MM.1S (cell line): ENCODE measurements at regions not wholly inside any gene's neighbourhood (a gene's known extent, or its start where the extent isn't known, plus 50 kb on each side); places are given as distances from the start of the nearest gene placed in this dataset.

Experiments
- DNase-seq: peaks from one replicate; pipeline ENCODE4 v3.0.0-alpha.2; 2015
- H2AFZ ChIP-seq: fragments of 300-600 bp; sonication (generic); 2 replicates; pipeline ENCODE4 v1.6.0; 2016; ENCODE audit warnings: antibody characterized with exemption, low read length
- H3F3A ChIP-seq: fragments of 300-600 bp; sonication (generic); 2 replicates; pipeline ENCODE4 v1.6.1; 2016; ENCODE audit warnings: mild to moderate bottlenecking, antibody characterized with exemption, low read length, moderate library complexity, mixed read lengths; ENCODE audit not compliant: insufficient read depth
- H3K27ac ChIP-seq: fragments of 300-600 bp; sonication (generic); 2 replicates; pipeline ENCODE4 v1.5.1; 2016; ENCODE audit warnings: mild to moderate bottlenecking, low read length
- H3K27me3 ChIP-seq: fragments of 300-600 bp; sonication (generic); replicated peaks from 2 replicates; pipeline ENCODE4 v1.6.0; 2016; ENCODE audit warnings: low read length; ENCODE audit not compliant: insufficient read depth
- H3K36me3 ChIP-seq: fragments of 300-600 bp; sonication (generic); replicated peaks from 2 replicates; pipeline ENCODE4 v1.6.1; 2016; ENCODE audit warnings: mild to moderate bottlenecking, low read length, mixed read lengths; ENCODE audit not compliant: insufficient read depth
- H3K4me1 ChIP-seq: fragments of 300-600 bp; sonication (generic); 2 replicates; pipeline ENCODE4 v1.6.1; 2016; ENCODE audit warnings: low read length, mixed read lengths
- H3K4me2 ChIP-seq: fragments of 300-600 bp; sonication (generic); 2 replicates; pipeline ENCODE4 v1.6.0; 2016; ENCODE audit warnings: low read depth, low read length
- H3K4me3 ChIP-seq: fragments of 300-600 bp; sonication (generic); 2 replicates; pipeline ENCODE4 v1.5.1; 2016; ENCODE audit warnings: low read length, mixed read lengths
- H3K79me2 ChIP-seq: fragments of 300-600 bp; sonication (generic); 2 replicates; pipeline ENCODE4 v1.6.1; 2016; ENCODE audit warnings: mixed run types, low read length, mixed read lengths
- H3K9ac ChIP-seq: fragments of 300-600 bp; sonication (generic); 2 replicates; pipeline ENCODE4 v1.6.1; 2016; ENCODE audit warnings: low read length, mixed read lengths
- H3K9me2 ChIP-seq: fragments of 300-600 bp; sonication (generic); replicated peaks from 2 replicates; pipeline ENCODE4 v1.6.1; 2016; ENCODE audit warnings: mild to moderate bottlenecking, low read length, mixed read lengths; ENCODE audit not compliant: insufficient read depth
- H3K9me3 ChIP-seq: fragments of 300-600 bp; sonication (generic); replicated peaks from 2 replicates; pipeline ENCODE4 v1.6.1; 2016; ENCODE audit warnings: mild to moderate bottlenecking, low read length, mixed read lengths; ENCODE audit not compliant: insufficient read depth
- H4K20me1 ChIP-seq: fragments of 300-600 bp; sonication (generic); 2 replicates; pipeline ENCODE4 v1.6.1; 2016; ENCODE audit warnings: mild to moderate bottlenecking, low read length, moderate library complexity, mixed read lengths; ENCODE audit not compliant: insufficient read depth
- EZH2 ChIP-seq: fragments of 300-600 bp; sonication (generic); optimal IDR thresholded peaks from 2 replicates; pipeline ENCODE3; 2017; ENCODE audit warnings: low read depth, mild to moderate bottlenecking, antibody characterized with exemption, low read length, mixed read lengths
- EZH2phosphoT487 ChIP-seq: fragments of 300-600 bp; sonication (generic); IDR thresholded peaks from 2 replicates; pipeline ENCODE4 v1.6.1; 2018; ENCODE audit warnings: antibody characterized with exemption, low read length
- TF ChIP-seq, protein P1 (sequence below): fragments of 300-600 bp; sonication (generic); IDR thresholded peaks from 2 replicates; pipeline ENCODE4 v1.5.1; 2016; ENCODE audit warnings: antibody characterized with exemption, low read length, mixed read lengths

DNA sequence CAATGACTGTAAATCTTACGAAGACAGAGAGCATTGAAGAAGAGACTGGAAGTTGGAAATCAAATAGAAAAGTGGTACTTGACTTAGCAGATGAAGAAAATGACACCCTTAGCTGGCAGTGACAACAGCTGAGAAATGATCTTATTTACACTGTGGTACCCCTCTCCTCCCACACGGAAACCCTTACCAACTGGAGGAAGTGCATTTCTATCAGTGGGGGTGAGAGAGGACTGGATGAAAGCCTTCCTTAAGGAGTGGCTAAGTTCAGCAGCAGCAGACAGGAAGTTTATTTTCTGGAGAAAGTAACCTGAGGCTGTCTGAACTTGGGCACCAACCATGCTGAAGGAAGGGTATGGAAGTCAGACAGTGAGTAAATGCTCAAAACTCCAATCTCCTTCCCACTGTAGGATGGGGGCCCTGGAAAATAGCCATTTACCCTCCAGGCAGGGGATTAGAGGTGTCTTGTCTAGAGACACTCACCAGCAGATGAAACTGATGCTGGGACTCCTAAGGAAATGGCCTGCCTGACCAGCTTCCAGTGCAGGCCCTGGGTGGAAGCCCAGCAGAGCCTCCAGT is 160.2 kb upstream of the NCK2 start:
- Histone ChIP-seq H3K4me2 (no peak overlapping the region), H3K27me3 (no peaks in the 10 kb centered on the region), H3K27ac (no peak overlapping the region), H3F3A (0 out of 2 replicates have a peak, but pooled peaks cover 3% of the 10 kb centered on the region), H3K4me1 (peaks cover 5% of the 10 kb centered on the region), H3K9ac (no peak overlapping the region), H3K79me2 (no peaks in the 10 kb centered on the region), H3K9me3 (no peaks in the 10 kb centered on the region), H3K36me3 (no peaks in the 10 kb centered on the region), H3K9me2 (no peaks in the 10 kb centered on the region), H2AFZ (no peak overlapping the region), H4K20me1 (no peaks in the 10 kb centered on the region), H3K4me3 (no peak overlapping the region)
- TF ChIP-seq, protein P1, sequence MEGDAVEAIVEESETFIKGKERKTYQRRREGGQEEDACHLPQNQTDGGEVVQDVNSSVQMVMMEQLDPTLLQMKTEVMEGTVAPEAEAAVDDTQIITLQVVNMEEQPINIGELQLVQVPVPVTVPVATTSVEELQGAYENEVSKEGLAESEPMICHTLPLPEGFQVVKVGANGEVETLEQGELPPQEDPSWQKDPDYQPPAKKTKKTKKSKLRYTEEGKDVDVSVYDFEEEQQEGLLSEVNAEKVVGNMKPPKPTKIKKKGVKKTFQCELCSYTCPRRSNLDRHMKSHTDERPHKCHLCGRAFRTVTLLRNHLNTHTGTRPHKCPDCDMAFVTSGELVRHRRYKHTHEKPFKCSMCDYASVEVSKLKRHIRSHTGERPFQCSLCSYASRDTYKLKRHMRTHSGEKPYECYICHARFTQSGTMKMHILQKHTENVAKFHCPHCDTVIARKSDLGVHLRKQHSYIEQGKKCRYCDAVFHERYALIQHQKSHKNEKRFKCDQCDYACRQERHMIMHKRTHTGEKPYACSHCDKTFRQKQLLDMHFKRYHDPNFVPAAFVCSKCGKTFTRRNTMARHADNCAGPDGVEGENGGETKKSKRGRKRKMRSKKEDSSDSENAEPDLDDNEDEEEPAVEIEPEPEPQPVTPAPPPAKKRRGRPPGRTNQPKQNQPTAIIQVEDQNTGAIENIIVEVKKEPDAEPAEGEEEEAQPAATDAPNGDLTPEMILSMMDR = no peak
- TF ChIP-seq EZH2phosphoT487 = no peak
- TF ChIP-seq EZH2 = no peak
- DNase-seq = no peak

DNA sequence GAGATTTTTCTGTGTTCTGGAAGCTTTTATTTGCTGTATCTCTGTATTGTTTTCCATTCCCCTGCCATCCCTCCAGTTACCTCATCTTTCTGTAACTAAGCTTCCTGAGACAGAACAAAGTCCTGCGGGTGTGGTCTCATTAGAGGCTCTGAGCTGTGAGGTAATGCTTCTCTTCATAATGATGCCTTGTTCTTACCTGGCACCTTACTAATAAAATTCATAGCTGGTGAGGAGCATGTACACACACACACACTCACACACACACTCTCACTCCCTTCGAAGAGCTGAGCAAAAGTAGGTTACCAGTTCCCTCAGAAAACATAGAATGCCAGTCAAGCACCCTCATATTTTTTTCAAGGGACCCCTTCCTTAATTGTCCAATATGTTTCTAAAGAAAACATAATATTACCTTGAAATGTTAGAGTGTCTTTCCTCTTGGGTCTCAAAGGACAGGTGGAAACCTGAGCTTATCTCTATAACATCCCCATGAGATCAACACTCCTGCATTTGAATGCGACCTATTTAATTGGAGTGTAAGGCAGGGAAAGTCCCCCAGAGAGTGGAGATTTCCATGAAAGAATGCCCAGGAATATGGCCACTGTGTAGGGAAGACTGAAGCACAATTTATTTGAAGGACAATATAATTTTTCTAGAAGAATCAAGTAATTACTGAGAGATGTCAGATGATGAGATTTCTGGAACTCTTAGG is 161.6 kb upstream of the NCK2 start:
- H3K4me2 ChIP-seq = no peak overlapping the region
- H2AFZ ChIP-seq = no peak overlapping the region
- H3K27ac ChIP-seq = no peak overlapping the region
- H3F3A ChIP-seq = 0 out of 2 replicates have a peak, but pooled peaks cover 3% of the 10 kb centered on the region
- no peaks in the 10 kb centered on the region for H4K20me1 ChIP-seq
- no peaks in the 10 kb centered on the region for H3K36me3 ChIP-seq
- H3K9me3 ChIP-seq = no peaks in the 10 kb centered on the region
- peaks cover 5% of the 10 kb centered on the region for H3K4me1 ChIP-seq
- H3K4me3 ChIP-seq = no peak overlapping the region
- H3K79me2 ChIP-seq = no peaks in the 10 kb centered on the region
- no peak for DNase-seq
- H3K9ac ChIP-seq = no peak overlapping the region
- no peaks in the 10 kb centered on the region for H3K27me3 ChIP-seq
- TF ChIP-seq EZH2 (no peak), EZH2phosphoT487 (no peak)
- TF ChIP-seq, protein P1 = no peak
- H3K9me2 ChIP-seq = no peaks in the 10 kb centered on the region

DNA sequence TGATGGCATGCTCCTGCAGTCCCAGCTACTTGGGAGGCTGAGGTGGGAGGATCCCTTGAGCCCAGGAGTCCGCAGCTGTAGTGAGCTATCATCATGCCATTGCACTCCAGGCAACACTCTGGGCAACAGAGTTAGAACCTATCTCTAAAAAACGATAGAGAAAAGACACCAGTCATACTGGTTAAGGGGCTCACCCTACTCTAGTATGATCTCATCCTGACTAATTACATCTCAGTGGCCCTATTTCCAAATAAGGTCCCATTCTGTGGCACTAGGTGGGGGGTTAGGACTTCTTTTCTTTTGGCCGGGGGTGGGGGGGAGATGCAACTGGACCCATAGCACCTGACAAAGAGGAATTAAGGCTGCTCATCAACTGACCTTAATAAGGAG is 163.2 kb upstream of the NCK2 start:
- H3K4me1 ChIP-seq = peaks cover 10% of the 10 kb centered on the region
- TF ChIP-seq, protein P1 = no peak
- TF ChIP-seq EZH2phosphoT487 (no peak), EZH2 (no peak)
- no peak for DNase-seq
- no peak overlapping the region for H3K4me2 ChIP-seq
- H3K9me2 ChIP-seq = no peaks in the 10 kb centered on the region
- H4K20me1 ChIP-seq = no peaks in the 10 kb centered on the region
- no peak overlapping the region for H2AFZ ChIP-seq
- 0 out of 2 replicates have a peak, but pooled peaks cover 3% of the 10 kb centered on the region for H3F3A ChIP-seq
- no peak overlapping the region for H3K4me3 ChIP-seq
- H3K27me3 ChIP-seq = no peaks in the 10 kb centered on the region
- no peaks in the 10 kb centered on the region for H3K79me2 ChIP-seq
- H3K27ac ChIP-seq = no peak overlapping the region
- no peaks in the 10 kb centered on the region for H3K36me3 ChIP-seq
- H3K9ac ChIP-seq = no peak overlapping the region
- no peaks in the 10 kb centered on the region for H3K9me3 ChIP-seq
